Right lobe of liver (tissue), 4 donors: ENCODE measurements at regions not wholly inside any gene's neighbourhood (a gene's known extent, or its start where the extent isn't known, plus 50 kb on each side); places are given as distances from the start of the nearest gene placed in this dataset.

ENCODE experiments used
- CTCF ChIP-seq, 4 donors: fragments of 200-600 bp in 3 of 4; fragments of 450-650 bp in 1 of 4; IDR thresholded peaks; one replicate each; pipeline versions ENCODE4 v1.5.1 to v1.8.0; 2016 to 2022; ENCODE audit warnings: antibody characterized with exemption in 4 of 4, mild to moderate bottlenecking in 2 of 4
- POLR2A ChIP-seq: fragments of 450-650 bp; IDR thresholded peaks from one replicate; pipeline ENCODE4 v1.6.1; 2017; ENCODE audit warnings: antibody characterized with exemption, mild to moderate bottlenecking
- donor health status: DM: no; HTN: no; CAD: no.
- donor health status: DM: no; HTN: no; CAD: no.
- donor health status: DM: no; HTN: yes; CAD: no.

DNA sequence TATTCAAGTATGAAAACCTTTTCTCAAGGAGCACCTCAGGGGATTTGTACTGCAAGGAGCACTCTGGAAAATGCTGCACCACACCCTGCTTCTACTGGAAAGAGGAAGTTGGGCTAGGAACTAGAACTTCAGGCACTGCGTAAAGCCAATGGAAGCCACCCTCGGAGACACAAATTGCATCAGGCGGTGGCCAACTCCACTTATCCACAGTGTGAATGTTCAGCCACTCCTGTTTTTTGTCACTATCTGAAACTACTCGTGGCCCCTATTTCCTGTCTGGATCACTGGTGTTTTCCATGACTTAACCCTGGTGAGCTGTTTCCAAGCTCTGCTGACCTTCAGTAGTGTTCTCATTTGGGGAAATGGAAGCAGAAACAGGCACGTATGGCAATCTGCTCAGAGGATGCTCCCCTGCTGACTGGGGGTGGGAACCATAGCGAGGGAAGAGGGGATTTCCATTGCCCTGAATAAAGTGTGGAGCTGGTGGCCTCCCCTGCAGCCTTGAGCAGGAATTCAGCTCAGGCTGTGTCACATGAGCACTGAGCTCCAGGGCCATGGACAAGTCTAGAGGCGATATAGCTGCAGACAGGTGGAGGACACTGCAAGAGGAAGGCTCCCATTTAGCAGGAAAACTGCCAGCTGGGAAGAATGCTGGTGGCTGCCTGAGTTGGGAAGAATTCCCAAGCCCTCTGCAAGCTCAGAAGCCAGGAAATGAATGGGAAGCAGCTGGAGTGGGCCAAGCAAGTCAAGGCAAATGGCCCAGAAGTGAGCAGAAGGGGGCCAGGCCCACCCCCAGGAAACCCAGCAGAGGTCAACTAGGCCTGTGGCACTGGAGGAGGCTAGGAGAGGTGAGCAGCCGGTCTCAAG, 50.5 kb upstream of the RAP1B start:
- TF ChIP-seq CTCF (IDR thresholded peaks at IDR 0.05) (no peak), POLR2A (no peak)
